ENCODE measurements at regions not wholly inside any gene's neighbourhood (a gene's known extent, or its start where the extent isn't known, plus 50 kb on each side); places are given as distances from the start of the nearest gene placed in this dataset.

GRCh38 chr9:1839909-1840308, 175.2 kb upstream of the SMARCA2 start:
- no peaks in the 10 kb centered on the region for H3K36me3 ChIP-seq (ENCODE audit: insufficient read depth, low read length)
- H3K27ac Mint-ChIP-seq: no peak overlapping the region
- H3K27me3 Mint-ChIP-seq: no peaks in the 10 kb centered on the region
- H3K9me3 Mint-ChIP-seq: no peaks in the 10 kb centered on the region
- no peak overlapping the region for H3K27ac ChIP-seq (ENCODE audit: low read depth in 1 of 2, low read length in 2 of 2)
- TF ChIP-seq CTCF (IDR thresholded peaks at IDR 0.05): no peak
- intact Hi-C loops (cut with DNase I, micrococcal nuclease): no loop called here
- no peaks in the 10 kb centered on the region for H3K4me1 Mint-ChIP-seq (ENCODE audit: low read depth)
- no peak overlapping the region for H3K4me3 ChIP-seq (ENCODE audit: low read length)
- POLR2A ChIA-PET: no interaction called here
- no peaks in the 10 kb centered on the region for H3K36me3 Mint-ChIP-seq (ENCODE audit: low read depth)
- ATAC-seq (ENCODE audit: poor library complexity) (no peak), DNase-seq (no peak)
- no peak overlapping the region for H3K4me3 Mint-ChIP-seq
- CTCF ChIA-PET: no interaction called here
- H3K9me3 ChIP-seq (ENCODE audit: control insufficient read depth in 1 of 2, insufficient read depth in 1 of 2, low read length in 2 of 2): no peaks in the 10 kb centered on the region
- H3K4me1 ChIP-seq (ENCODE audit: insufficient read depth, low read length): no peaks in the 10 kb centered on the region
- H3K27me3 ChIP-seq (ENCODE audit: control insufficient read depth in 1 of 2, insufficient read depth in 2 of 2, low read length in 2 of 2): no peaks in the 10 kb centered on the region

- no peak overlapping the region for H3K27ac ChIP-seq (ENCODE audit: low read depth in 1 of 2, low read length in 2 of 2)
- H3K27me3 ChIP-seq (ENCODE audit: control insufficient read depth in 1 of 2, insufficient read depth in 2 of 2, low read length in 2 of 2): no peaks in the 10 kb centered on the region
- H3K4me3 ChIP-seq (ENCODE audit: low read length): no peak overlapping the region
- Mint-ChIP-seq H3K27ac (no peak overlapping the region), H3K4me3 (no peak overlapping the region), H3K4me1 (ENCODE audit: low read depth) (no peaks in the 10 kb centered on the region), H3K27me3 (no peaks in the 10 kb centered on the region), H3K36me3 (ENCODE audit: low read depth) (no peaks in the 10 kb centered on the region), H3K9me3 (no peaks in the 10 kb centered on the region)
- H3K4me1 ChIP-seq (ENCODE audit: insufficient read depth, low read length): no peaks in the 10 kb centered on the region
- ChIA-PET POLR2A (no interaction called here), CTCF (no interaction called here)
- intact Hi-C loops (cut with DNase I, micrococcal nuclease): no loop called here
- no peaks in the 10 kb centered on the region for H3K36me3 ChIP-seq (ENCODE audit: insufficient read depth, low read length)
- DNase-seq (no peak), ATAC-seq (ENCODE audit: poor library complexity) (no peak)
- no peak for TF ChIP-seq CTCF (IDR thresholded peaks at IDR 0.05)
- H3K9me3 ChIP-seq (ENCODE audit: control insufficient read depth in 1 of 2, insufficient read depth in 1 of 2, low read length in 2 of 2): no peaks in the 10 kb centered on the region
Observed at GRCh38 chr9:1845425-1845824, 169.7 kb upstream of the SMARCA2 start.

- no peak overlapping the region for H3K27ac ChIP-seq (ENCODE audit: low read depth in 1 of 2, low read length in 2 of 2)
- H3K27ac Mint-ChIP-seq: no peak overlapping the region
- no peaks in the 10 kb centered on the region for H3K36me3 Mint-ChIP-seq (ENCODE audit: low read depth)
- H3K9me3 ChIP-seq (ENCODE audit: control insufficient read depth in 1 of 2, insufficient read depth in 1 of 2, low read length in 2 of 2): peaks cover 0 to 4% of the 10 kb centered on the region in 2 experiments
- intact Hi-C loops (cut with DNase I, micrococcal nuclease): no loop called here
- no peak overlapping the region for H3K4me3 Mint-ChIP-seq
- H3K27me3 ChIP-seq (ENCODE audit: control insufficient read depth in 1 of 2, insufficient read depth in 2 of 2, low read length in 2 of 2): no peaks in the 10 kb centered on the region
- DNase-seq (no peak), ATAC-seq (ENCODE audit: poor library complexity) (no peak)
- peaks cover 18% of the 10 kb centered on the region for H3K27me3 Mint-ChIP-seq
- peaks cover 4% of the 10 kb centered on the region for H3K9me3 Mint-ChIP-seq
- no peak overlapping the region for H3K4me3 ChIP-seq (ENCODE audit: low read length)
- peaks cover 4% of the 10 kb centered on the region for H3K4me1 Mint-ChIP-seq (ENCODE audit: low read depth)
- peaks cover under 1% of the 10 kb centered on the region for H3K4me1 ChIP-seq (ENCODE audit: insufficient read depth, low read length)
- ChIA-PET POLR2A (no interaction called here), CTCF (no interaction called here)
- no peaks in the 10 kb centered on the region for H3K36me3 ChIP-seq (ENCODE audit: insufficient read depth, low read length)
- no peak for TF ChIP-seq CTCF (IDR thresholded peaks at IDR 0.05)
Observed at GRCh38 chr9:1855726-1856125, 159.4 kb upstream of the SMARCA2 start.
